ENCODE measurements at regions not wholly inside any gene's neighbourhood (a gene's known extent, or its start where the extent isn't known, plus 50 kb on each side); places are given as distances from the start of the nearest gene placed in this dataset.
A peak's percentile ranks its signal among the peaks of the same experiment; 100 is the strongest.

DNA sequence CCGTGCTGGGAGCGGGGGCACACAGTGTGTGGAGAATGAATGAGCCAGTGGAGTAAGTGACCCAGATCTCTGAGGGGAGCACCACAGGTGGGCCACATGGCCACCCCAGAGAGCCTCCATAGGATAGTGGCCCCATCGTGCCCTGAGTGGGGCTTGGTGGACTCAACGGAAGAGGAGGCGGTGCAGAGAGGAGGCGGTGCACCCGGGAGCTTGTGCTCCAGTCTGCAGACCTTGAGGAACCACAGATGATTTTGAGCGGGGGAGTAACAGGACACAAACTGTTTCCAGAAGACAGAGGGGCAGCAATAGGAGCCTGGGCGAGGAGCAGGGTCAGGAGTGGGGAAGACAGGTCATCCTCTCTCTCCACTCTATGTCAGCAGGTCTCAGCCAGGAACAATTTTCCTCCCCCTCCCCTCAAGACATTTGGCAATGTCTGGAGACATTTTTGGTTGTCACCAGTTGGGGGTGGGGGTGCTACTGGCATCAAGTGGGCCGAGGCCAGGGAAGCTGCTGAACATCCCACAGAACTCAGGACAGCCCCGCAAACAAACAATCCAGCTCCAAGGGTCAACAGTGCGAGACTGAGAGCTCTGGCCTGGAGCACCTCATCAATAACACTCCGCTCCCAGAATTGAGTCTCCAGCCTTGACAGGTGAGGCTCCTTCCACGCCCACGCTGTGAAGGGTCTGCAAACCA lies 182.2 kb downstream of the USP12 start:
- no peak for DNase-seq

DNA sequence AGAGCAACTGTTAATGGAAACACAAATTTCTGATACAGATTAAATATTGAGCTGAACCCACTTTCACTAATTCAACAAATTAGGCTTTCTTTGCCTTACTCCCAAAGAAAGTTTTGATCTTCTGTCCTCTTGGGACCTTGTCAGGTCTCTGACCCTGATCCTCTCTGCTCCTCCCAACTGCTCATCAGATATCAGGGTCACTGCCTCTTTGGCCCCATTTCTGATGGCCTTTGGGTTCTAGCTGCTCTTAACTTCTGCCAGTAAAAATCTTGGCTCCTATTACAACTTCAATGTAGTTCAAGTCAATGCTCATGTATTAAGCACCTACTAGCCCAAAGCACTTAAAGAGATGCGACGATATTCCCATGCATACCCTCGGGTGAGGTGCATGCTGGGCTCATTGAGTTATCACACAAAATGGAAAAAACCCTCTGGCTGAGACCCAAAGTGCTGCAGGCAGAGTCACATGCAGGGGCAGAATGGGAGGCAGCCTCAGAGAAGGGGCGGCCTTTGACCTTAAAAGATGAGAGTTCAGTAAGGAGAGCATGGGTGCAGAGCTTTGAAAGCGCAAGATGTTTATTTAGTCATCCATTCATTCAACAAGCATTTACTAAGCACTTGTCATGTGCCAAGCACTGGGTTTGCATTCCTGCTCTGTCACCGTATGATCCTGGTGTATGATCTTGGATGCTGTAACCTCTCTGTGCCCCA lies 183.4 kb downstream of the USP12 start:
- no peak for DNase-seq

DNA sequence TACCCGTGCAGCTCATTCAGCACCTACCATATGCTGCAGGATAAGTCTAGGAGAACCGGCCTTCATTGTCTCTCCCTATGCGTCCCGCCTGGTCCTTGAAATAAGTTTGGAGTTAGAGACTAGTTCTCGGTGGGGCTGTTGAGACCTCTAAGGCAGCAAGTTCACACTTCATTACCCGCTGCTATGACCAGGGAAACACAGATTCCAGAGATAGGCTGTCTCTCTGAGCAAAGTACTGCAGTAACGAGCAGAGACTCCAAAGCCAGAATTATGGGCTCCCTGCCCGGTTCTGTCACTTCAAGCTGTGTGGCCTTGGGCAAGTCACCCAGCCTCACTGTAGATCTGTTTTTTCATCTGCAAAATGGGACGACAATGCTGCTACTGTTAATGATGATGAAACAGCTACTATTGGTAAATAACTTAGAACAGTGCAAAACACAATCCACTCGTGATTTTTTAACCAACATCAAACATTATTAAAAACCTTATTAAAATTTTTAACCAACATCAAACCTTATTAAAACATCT lies 184.1 kb downstream of the USP12 start:
- no peak for DNase-seq

DNA sequence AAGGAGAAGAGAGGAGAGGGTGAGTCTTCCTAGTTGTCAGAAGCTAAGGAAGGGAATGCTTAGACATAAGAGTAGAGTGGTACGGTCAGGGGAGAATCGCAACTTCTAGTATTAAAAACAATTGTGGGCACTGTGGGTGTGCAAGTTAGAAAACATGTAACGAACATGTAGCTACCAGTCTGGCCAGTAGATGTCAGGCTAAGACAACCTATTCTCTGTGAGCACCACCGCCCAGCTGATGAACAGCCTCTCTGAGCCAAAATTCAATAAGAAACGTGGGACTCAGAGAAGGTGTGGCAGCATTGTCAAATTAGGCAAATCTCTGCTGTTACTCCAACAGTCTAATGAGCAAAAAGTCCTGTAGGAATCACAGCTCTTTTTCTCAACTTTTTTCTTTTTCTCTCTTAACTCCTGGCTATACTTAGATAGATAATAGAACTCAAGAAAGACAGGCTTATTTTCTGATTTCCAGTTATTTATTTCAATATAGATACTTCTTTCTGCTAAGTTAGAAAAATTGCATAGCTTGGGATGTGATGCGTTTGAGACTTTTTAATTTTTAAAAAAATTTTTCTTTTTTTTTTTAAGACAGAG lies 186.2 kb downstream of the USP12 start:
- DNase-seq, result peak; percentile 62 to 69

DNA sequence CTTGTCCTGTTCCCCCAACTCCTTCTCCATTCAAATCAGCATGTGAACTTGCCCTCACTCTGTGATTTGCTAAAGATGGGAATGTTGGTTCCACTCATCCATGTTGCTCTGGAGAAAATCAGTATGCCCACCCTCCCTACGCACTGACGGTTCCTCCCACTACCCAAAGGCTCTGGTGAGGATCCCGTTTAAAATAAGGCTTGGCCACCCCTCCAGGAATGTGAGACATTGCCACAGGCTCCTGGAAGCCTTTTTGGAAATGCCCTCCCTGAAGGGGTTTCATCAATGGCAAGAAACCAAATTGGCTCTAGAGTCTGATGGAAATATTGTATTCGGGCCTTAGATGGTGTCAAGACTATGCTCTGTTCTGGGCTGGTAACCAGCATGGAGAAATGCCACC lies 187.3 kb downstream of the USP12 start:
- DNase-seq, result no peak

DNA sequence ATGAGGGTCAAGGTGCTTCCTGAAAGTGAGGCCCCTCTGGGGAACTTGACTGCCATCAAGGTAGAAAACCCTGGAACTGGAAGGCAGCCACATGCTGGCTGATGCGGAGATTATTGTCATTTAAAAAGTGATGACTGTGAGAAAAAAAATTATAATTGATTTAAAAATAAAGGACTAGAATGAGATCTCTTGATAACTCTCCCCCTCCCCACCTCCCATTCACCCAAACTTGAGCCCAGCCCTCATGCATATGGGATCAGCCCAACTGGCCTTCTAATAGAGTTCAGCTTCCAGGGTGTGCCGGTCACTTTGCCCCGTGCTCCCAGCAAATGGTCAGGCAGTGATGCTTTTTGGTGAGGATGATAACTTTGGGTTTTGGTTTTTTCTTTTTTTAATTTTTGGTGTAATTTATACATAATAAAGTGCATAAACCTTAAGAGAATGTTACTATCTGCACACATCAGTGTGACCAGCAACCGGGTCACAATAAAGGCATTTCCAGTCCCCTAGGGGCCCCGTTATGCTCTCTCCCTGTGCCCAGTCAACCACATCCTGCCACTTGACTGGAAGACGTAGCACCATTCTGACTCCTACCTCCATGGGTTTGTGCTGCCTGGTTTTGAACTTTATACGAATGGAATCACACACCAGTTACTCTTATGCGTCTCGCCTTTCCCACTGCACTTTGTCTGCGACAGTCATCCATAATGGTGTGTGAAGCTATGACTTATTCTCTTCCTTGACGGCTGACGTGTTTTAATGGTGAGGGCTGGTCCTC lies 187.9 kb downstream of the USP12 start:
- DNase-seq, result no peak

DNA sequence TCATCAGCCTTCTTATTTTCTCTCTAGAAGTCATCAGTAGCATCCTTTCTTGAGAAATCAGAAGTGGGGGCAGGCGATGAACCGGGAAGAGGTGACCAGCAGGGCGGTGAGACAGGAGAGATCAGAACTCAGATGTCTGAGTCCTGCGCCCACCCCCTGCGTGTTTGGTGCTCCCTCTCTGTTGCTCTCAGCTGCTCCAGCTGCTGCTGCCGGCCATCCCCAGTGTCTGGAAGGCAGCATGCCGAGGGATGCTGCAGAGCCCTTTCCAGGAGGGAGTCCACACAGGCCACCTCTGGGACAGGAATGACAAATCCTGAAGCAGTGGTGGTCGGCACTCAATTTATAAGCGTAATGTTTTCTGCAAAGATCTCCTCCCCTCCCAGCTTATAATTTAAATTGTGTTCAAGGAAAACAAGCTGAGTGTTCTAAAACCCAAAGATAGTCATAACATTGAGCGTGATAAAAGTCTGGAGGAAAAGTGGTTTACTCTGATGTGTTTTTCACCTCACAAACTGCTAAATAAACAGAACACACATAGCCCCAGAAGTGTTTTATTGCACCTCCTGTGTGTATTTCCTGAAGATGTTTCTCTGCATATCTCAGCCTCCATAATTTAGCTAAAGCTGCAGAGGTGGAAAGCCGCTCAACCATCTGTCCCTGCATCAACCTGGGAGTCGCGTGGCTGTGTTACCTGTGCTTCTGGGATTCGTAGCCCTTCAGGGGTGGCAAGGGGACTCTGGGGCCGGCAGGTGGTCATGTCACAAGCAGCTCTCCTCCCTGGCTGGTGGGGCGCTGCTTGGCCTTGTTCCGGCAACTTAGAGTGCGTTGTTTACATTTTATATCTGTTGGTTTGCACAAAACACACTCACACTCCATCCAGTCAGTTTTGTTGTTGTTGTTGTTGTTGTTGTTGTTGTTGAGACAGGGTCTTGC lies 191.2 kb downstream of the USP12 start:
- no peak for DNase-seq

DNA sequence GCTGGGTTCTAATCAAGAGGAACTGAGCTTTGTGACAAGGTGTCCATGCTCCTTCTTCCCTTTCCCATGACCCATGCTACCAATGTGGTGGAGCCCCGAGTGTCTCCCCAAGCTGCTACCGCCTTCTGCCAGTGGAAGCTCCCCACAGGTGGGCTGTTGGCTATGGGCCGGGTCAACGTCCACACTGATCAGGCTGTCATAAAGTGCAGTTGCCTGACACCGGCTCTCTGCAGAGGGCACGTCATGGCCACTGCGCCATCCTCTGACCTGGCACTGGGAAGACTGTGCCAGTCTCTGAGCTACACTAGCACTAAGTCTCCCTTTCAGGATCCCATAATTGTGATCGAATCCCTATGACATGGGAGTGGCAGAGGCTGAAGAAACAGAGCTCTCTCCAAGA lies 192.3 kb downstream of the USP12 start:
- DNase-seq, result no peak

DNA sequence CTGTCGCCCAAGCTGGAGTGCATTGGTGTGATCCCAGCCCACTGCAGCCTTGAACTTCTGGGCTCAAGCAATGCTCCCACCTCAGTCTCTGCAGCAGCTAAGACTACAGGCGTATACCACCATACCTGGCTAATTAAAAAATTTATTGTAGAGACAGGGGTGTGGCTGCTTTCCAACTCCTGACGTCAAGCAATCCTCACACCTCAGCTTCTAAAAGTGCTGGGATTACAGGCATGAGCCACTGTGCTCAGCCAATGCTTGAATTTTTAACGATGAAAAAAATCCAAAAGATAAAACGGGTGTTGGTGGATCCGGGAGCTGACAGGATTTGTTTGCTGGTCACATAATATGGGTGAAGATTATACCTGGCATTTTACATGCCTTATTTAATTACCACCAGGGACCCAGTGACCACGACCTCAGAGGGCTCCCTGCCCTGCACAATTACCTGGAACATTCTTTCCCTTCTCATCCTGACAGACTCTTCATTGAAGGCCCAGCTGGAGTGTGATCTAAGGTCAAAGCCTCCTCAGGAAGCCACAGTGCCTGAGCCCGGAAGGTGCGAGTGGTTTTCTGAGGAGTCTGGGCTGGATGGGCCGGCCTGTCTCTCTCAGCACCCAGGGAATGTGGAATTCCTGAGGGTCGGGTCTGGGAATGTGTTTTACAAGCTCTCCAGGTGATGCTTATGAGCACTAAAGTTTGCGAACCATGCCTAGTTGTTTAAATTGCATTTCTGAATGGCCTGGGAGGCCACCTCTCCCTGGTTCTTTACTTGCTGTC lies 193.3 kb downstream of the USP12 start:
- no peak for DNase-seq

DNA sequence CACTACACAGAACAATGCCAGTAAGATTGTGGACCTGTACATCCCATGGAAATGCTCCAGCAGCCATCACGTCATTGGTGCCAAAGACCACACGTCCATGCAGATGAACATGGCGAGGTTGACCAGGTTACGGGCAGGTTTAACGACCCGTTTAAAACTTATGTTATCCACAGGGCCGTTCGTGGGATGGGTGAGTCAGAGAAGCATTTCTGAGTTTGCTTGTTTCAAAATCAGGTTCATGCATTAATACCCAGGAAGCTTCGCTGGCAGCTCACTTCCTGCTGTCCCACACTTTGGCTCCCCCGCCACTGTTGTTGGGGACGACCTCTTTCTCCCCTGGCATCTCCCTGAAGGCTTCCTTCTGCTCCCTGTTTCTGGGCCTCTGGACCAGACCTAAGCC lies 194.1 kb downstream of the USP12 start:
- DNase-seq, result no peak

DNA sequence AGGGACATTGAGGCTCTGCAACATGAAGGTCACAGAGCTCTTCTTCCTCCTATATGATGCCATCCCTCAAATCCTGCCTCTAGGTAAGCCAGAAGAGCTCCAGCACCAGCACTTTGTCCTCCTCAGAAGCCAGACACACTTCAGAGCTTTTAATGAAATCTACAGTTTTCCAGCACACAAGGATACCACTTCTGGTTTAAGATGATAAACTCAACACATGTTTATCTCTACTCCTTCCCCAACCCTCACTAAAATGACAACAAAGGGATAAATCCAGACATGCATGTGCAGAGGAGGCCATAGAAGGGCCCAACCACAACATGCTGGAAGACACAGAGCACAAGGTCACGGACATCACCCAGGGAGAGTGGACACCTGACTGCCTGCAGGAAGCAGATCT lies 195.3 kb downstream of the USP12 start:
- no peak for DNase-seq

DNA sequence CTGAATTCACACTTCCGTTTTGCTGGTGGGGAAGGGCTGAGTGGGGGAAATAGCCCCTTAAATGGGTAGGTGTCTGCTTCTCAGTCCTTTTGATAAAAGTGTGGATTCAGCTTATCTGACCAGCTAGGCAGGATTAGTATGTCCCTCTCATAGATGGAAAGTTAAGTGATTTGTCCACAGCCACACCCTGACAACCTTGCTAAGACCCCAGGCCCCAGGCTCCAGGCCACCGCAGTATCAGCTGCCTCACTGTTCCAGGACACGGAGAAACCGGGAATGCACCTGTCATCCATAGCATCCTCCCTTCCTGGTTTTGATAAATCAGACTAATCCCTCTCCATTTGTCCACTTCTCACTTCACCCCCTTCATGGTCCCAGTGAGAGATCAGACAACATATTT lies 197.7 kb downstream of the USP12 start:
- DNase-seq, result no peak

DNA sequence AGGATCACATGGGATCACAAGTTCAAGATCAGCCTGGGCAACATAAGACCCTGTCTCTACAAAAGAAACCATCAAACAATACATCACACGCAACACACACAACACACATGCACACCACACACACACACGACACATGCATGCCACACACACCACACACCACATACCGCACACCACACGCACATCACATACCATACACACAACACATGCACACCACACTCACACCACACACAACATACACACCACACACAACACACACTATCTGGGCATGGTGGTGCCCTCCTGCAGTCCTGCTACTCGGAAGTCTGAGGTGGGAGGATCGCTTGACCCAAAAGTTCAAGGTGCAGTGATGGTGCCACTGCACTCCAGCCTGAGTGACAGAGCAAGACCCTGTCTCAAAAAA lies 198.3 kb downstream of the USP12 start:
- no peak for DNase-seq

DNA sequence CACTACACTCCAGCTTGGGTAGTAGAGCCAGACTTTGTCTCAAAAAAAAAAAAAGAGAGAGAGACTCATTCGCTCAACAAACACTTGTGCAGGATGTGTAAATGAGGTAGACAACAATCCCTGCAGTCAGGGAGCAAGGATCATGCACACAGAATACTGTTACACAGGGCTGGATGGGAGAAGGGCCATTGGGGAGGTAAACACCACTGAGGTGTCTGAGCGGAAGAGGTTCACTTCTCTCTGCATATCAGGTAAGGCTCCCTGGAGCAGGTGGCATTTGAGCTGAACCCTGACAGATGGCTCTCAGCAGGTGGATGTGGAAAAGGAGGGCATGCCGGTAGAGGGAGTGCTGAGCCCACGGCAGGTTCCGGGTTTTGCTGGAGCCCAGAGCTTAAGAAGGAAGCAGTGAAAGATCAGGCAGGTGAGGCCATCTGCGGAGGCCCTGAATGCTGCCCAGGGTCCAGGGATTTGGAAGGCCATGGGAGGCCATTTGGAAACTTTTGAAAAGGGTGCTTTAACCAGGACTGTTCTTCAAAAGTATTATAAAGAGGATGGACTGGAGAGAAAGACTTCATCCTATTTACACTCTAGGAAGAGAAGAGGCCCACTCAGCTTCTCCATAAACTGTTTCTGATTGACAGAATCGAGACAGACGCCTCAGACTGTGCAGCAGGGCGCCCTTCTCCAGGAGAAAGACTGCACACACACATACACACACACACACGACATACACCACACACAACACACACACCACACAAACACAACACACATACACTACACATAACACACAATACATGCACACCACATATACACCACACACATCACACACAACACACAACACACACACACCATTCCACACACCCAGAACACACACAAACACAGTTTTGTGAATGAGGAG lies 199.4 kb downstream of the USP12 start:
- DNase-seq, result peak; percentile 13 to 17

DNA sequence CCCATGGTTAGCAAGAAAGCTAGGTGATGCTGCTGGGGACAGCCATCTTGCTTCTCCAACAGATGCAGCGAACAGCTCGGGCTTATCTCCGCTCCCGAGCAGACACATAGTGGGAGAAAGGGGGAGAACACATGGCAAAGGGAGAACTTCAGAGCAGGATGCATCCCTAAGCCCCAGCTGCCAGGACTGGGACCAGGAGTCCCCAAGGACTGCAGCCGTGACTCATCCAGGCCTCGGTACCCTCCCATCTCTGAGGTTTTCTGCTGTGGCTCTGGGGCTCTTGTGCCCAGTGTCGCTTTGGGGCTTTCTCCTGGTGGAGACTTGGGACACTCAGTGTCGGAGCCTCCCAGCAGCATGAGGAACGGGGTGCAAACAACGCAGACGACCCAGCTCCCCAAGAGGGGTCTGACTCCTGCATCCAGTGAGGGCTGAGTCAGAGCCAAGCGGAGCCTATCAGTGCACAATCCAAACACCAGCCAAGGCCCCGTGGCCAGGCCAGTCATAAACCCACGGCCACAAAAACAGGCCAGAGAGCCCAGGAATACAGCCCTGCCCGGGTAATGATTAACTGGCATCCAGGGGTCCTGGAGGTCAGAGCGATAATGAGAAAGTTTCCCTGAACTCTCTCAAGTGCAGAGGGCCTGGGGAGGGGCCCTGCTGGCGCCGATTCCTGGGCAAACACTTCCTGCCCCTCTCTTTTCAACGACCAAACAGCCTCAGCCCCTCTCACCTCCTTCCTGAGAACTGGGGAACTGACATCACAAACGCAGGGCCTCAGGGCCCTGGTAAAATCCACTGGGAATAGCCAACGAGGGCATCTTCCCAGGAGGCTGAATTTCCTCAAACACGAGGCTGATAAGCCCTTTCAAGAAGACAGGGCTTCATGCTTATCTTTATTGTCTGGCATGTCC lies 202.9 kb downstream of the USP12 start:
- no peak for DNase-seq

DNA sequence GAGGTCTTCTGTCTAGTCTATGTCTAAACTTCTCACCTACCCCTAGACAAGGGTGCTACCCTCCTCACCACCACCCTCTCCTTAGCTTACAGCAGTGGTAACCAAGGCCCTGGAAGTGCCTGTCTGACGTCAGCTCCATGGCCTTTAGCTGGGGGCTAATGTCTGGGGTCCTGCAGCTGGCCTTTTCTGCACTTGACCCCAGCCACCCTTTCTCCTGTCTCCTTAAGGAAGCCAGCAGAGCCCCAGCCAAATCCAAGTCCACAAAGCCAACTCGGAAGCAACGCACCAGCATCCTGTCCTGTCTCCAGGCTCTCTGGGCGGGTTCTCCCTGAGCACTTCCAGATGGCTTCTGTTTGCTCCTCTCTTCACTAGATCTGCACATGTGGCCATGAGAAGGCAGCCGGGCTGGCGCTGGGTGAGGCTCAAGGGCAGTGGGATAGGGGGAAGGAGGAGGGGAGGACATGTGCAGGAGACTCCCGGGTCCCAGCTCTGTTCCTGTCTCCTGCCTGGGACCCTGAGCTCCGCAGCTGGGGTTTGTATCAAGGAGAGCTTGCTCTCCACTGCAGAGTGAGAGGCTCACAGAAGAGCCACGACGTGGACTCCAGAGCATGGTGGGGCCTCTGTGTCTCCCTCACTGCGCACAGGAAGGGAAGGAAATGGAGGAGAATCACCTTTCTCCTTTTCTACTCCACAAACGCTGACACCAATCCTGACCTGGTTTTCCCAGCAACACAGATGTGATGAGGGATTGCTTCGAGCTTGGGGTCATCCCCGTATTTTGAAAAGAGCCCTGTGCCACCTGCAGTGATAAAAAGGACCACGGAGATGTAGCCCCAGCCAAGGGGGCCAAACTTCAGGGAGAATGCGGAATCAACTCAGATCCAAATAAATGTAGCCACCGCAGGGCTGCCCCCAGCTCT lies 204.2 kb downstream of the USP12 start:
- DNase-seq, result no peak

DNA sequence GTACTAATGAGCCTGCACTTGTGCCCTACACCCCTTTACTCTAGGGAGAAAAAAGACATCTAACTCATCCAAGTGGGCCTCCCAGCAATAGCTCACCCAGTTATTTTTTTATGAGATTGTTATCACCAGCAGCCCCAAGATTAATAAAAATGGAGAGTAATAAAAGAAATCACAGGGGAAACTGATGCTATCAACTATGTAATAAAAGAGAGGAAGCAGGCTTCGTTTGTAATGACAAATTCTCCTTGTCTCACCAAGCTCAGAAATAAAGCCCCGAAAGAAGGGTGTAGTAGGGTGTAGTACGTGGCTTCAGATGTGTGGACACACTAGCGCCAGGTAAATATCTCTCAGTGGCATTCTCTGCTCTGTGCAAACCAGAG lies 204.9 kb downstream of the USP12 start:
- DNase-seq, result no peak

All from stimulated activated CD4-positive, alpha-beta T cell treated with anti-CD3 and anti-CD28 coated beads, Interleukin-2, amount 100 ng/mL, for 48 hours (primary cell).